HG02642 (cell line): ENCODE measurements at regions not wholly inside any gene's neighbourhood (a gene's known extent, or its start where the extent isn't known, plus 50 kb on each side); places are given as distances from the start of the nearest gene placed in this dataset.

ENCODE experiments used
- ATAC-seq: cut with Tn5 transposase; IDR thresholded peaks from one replicate; pipeline ENCODE4 v1.9.1; 2021; ENCODE audit warnings: mild to moderate bottlenecking; ENCODE audit not compliant: unreplicated experiment, poor library complexity

GRCh38 chr5:93280518-93280917 is 300.5 kb downstream of the NR2F1-AS1 start:
- ATAC-seq = no peak

GRCh38 chr5:93279296-93279963 is 301.6 kb downstream of the NR2F1-AS1 start:
- no peak for ATAC-seq

- no peak for ATAC-seq
Measured at GRCh38 chr5:93278896-93279295, 302.1 kb downstream of the NR2F1-AS1 start.

- no peak for ATAC-seq
Measured at GRCh38 chr5:93277051-93277450, 304.0 kb downstream of the NR2F1-AS1 start.

- ATAC-seq = no peak
Measured at GRCh38 chr5:93275376-93275775, 305.6 kb downstream of the NR2F1-AS1 start.

- ATAC-seq = no peak
Measured at GRCh38 chr5:93274291-93274690, 306.7 kb downstream of the NR2F1-AS1 start.

- ATAC-seq = no peak
Measured at GRCh38 chr5:93273176-93273575, 307.8 kb downstream of the NR2F1-AS1 start.

- ATAC-seq = no peak
Measured at GRCh38 chr5:93272108-93272507, 308.9 kb downstream of the NR2F1-AS1 start.

GRCh38 chr5:93267736-93268135 is 313.3 kb downstream of the NR2F1-AS1 start:
- no peak for ATAC-seq

GRCh38 chr5:93267276-93267675 is 313.7 kb downstream of the NR2F1-AS1 start:
- ATAC-seq = no peak

- ATAC-seq = no peak
Measured at GRCh38 chr5:93257616-93258015, 323.4 kb downstream of the NR2F1-AS1 start.

- ATAC-seq = no peak
Measured at GRCh38 chr5:93255796-93256195, 325.2 kb downstream of the NR2F1-AS1 start.

GRCh38 chr5:93252165-93252564 is 328.9 kb downstream of the NR2F1-AS1 start:
- ATAC-seq = no peak

GRCh38 chr5:93251347-93251746 is 329.7 kb downstream of the NR2F1-AS1 start:
- ATAC-seq = no peak

- ATAC-seq = no peak
Measured at GRCh38 chr5:93250424-93250823, 330.6 kb downstream of the NR2F1-AS1 start.

- ATAC-seq = no peak
Measured at GRCh38 chr5:93249651-93250289, 331.2 kb downstream of the NR2F1-AS1 start.

- no peak for ATAC-seq
Measured at GRCh38 chr5:93247105-93247504, 333.9 kb downstream of the NR2F1-AS1 start.

GRCh38 chr5:93246090-93246855 is 334.7 kb downstream of the NR2F1-AS1 start:
- no peak for ATAC-seq

- no peak for ATAC-seq
Measured at GRCh38 chr5:93245226-93245625, 335.8 kb downstream of the NR2F1-AS1 start.

GRCh38 chr5:93243481-93243880 is 337.5 kb downstream of the NR2F1-AS1 start:
- no peak for ATAC-seq

- no peak for ATAC-seq
Measured at GRCh38 chr5:93240228-93240834, 340.7 kb downstream of the NR2F1-AS1 start.
